Daoy (cell line): ENCODE measurements at regions not wholly inside any gene's neighbourhood (a gene's known extent, or its start where the extent isn't known, plus 50 kb on each side); places are given as distances from the start of the nearest gene placed in this dataset.
"Not testable (repeated sequence)": the region's sequence is repeated elsewhere in the genome, so short reads cannot be mapped to it uniquely, and the experiment has no call there.

Source experiments
- DNase-seq: peaks from one replicate; pipeline ENCODE4 v3.0.0-alpha.2; 2015; ENCODE audit warnings: low read depth

DNA sequence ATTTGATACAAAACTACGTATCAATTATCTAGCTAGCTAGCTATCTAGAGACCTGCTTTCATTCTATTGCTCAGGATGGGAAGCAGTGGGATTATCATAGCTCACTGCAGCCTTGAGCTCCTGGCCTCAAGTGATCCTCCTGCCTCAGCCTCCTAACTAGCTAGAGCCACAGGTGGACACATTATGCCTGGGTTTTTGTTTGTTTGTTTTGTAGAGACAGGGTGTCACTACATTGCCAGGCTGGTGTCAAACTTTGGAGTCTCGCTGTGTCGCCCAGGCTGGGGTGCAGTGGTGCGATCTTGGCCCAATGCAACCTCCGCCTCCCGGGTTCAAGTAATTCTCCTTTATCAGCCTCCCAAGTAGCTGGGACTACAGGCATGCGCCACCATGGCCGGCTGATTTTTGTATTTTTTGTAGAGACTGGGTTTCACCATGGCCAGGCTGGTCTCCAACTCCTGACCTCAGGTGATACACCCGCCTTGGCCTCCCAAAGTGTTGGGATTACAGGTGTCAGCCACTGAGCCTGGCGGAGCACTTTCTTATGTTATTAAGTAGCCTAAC lies 122.5 kb upstream of the FBXO28 start:
- not testable (repeated sequence) for DNase-seq

DNA sequence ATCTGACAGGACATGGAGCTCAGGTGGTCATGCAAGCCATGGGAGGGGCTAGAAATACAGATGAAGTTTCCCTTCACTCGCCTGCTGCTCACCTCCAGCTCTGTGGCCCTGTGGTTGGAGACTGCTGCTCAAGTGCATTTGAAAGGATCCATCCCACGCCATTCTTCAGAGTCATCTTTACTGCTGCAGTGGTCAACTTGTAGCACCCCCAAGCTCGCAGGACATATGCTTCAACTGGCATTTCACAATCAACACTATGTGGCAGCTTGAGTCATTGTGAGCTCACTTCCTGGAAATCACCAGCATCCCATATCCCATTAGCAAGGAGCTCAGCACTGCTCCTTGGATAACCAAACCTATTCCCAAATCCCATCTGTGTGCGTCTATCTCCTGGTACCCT lies 116.2 kb upstream of the TP53BP2 start:
- DNase-seq = peak; percentile 50

GRCh38 chr1:223952801-223953200 lies 107.1 kb upstream of the TP53BP2 start:
- peak; percentile 6 for DNase-seq

DNA sequence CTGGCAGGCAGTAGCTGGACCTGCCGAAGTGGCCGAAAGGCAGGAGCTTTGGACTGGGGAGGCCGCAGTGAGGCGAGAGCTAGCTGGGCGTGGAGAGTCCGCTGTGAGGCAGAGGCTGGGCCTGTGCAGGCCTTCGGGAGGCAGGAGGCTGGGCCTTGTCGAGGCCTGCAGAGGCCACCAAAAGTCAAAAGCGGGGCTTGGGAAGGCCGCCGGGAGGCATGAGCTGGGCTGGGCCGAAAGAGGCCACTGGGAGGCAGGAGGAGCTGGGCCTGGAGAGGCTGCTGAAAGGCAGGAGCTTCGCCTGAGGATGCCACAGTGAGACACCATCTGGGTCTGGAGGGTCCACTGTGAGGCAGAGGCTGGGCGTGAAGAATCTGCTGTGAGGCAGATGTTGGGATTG lies 105.8 kb upstream of the TP53BP2 start:
- DNase-seq = not testable (repeated sequence)

GRCh38 chr1:223949944-223950343 lies 104.2 kb upstream of the TP53BP2 start:
- DNase-seq = not testable (repeated sequence)

DNA sequence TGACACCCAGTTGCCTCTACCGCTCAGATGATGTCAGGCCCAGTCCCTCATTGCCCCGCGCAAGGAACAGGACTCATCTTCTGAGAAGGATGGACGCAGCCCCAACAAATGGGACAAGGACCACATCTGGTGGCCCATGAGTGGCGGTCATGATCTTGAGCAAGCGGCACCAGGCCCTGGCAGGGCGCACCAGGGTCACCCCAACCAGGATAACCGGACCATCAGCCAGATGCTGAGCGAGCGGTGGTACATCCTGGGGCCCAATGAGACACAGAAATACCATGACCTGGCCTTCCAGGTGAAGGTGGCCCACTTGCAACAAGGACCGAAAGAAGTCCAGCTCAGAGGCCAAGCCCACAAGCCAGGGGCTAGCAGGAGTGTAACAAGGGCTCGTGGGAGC lies 102.3 kb upstream of the TP53BP2 start:
- DNase-seq = not testable (repeated sequence)

GRCh38 chr1:223936592-223936991 lies 90.8 kb upstream of the TP53BP2 start:
- DNase-seq = not testable (repeated sequence)

DNA sequence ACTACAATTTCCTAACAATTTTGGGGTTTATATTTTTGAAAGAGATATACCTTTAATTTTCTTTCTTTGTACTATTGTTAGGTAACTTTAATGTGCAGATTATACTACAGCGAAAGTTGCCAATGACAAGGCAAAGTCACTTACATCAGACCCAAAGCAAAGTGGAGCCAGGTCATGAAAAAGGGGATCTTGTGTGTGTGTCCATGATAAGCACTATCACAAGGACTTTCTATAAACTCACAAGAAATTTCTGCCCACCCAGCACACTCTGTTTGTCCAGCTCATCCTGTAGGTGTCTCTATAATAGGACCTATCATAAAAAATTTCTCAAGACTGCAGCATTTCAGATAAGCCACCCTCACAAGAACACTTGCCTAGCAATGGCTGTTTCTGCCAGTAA lies 85.7 kb upstream of the TP53BP2 start:
- not testable (repeated sequence) for DNase-seq

DNA sequence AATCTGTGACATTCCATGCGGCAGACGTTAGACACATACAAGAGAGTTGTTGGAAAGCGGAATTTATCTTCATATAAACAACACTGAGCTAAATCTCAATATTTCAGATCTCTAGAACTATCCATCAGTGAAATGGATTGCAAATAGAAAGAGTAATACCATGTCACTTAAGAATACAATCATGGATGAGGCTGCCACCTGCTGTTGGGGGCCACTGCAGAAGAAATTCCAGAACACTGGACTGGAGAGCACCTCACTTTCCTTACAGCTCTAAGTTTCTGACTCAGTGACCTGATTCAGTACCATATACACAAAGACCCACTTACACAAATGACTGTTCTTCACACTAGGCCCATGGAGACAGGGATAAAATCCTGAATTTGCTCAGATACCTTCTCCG lies 75.1 kb upstream of the TP53BP2 start:
- not testable (repeated sequence) for DNase-seq

DNA sequence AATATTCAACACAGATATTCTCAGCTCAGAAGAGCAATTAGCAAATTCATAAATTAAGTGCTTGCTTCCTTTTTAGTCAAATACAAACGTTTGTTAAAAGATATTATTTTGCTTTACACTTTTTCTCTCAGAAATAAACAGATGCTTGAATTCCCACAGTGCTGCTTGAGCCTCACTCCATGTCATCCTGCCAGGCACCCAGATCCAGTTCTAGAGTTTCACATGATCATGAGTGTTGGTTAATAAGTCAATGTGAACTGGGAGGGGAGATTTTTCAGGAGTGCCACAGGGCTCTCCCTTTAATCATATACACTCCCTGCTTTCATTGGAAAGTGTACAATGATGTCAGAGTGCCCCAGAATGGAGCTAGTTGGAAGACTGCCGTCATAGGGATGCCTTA lies 69.7 kb upstream of the TP53BP2 start:
- not testable (repeated sequence) for DNase-seq

DNA sequence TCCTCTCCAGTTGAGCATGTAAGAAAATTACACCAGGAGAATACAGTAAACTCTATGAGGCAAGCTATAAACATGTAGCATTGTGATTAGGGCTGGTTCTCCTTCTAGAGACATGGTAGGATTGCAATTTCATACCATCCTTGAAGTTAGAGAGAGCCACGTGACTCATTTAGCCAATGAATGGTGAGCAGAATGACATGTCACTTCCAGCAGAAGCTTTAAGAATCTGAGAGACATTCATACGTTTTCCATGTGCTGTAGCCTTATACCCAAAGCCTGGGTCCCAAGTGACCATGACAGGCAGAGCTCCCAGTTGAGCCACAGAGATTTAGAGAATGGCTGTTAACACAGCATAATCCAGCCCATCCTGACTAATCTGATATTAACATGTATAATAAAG lies 68.0 kb upstream of the TP53BP2 start:
- not testable (repeated sequence) for DNase-seq

- DNase-seq = not testable (repeated sequence)
These were observed 62.3 kb upstream of the TP53BP2 start for GRCh38 chr1:223907943-223908587.

- not testable (repeated sequence) for DNase-seq
These were observed 57.5 kb upstream of the TP53BP2 start for GRCh38 chr1:223903221-223903620.

DNA sequence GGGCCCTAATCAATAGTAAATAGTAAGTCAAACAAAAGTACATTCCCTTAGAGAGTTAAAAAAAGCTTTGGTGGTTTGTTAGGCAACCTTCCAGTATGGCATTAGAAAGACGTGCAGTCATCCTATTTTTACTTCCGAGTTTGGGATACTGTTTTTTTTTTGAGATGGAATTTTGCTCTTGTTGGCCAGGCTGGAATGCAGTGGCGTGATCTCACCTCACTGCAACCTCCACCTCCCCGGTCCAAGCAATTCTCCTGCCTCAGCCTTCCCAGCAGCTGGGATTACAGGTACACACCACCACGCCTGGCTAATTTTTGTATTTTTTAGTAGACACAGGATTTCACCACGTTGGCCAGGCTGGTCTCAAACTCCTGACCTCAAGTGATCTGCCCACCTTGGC lies 54.0 kb upstream of the TP53BP2 start:
- DNase-seq = peak; percentile 15

GRCh38 chr1:223897097-223897496 lies 51.4 kb upstream of the TP53BP2 start:
- not testable (repeated sequence) for DNase-seq

DNA sequence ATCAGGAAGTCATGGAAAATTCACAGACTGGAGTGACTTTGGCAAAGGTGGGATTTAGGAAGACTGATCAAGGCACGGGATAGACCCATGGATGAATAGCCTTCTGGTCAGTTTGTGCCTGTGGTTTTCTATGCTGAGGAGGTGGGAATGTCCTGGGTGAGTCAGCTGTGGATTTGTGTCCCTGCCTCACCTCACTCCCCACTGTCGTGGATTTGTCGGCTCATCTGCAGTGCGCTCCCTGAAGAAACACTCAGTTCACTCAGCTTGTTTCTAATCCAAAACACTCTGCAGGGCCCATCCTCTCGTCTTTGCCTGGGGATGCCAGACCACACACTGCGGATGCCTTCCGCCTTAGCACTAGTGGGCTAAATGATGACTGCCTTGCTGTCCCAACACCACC lies 50.2 kb upstream of the TP53BP2 start:
- DNase-seq = not testable (repeated sequence)
